ENCODE measurements at regions not wholly inside any gene's neighbourhood (a gene's known extent, or its start where the extent isn't known, plus 50 kb on each side); places are given as distances from the start of the nearest gene placed in this dataset.

GRCh38 chr13:102930566-102930965 is 84.7 kb downstream of the ERCC5 start:
- Histone ChIP-seq H3K9me3 (ENCODE audit: control extremely low read depth in 1 of 3, control insufficient read depth in 2 of 3, insufficient read depth in 1 of 3, low read length in 2 of 3) (peaks cover 0 to 6% (median 4%) of the 10 kb centered on the region in 3 donors), H3K4me2 (replicated peaks; ENCODE audit: low read depth, low read length, poor library complexity, severe bottlenecking) (no peak overlapping the region), H3K27ac (ENCODE audit: low read length in 2 of 2) (no peak overlapping the region), H3K36me3 (replicated peaks in 1 of 2; ENCODE audit: control extremely low read depth in 1 of 2, control insufficient read depth in 1 of 2, extremely low read depth in 1 of 2, insufficient read depth in 2 of 2, low read length in 1 of 2) (no peaks in the 10 kb centered on the region), H3K79me2 (ENCODE audit: control insufficient read depth, insufficient read depth, low read length) (no peaks in the 10 kb centered on the region), H3K27me3 (replicated peaks in 1 of 4; ENCODE audit: control extremely low read depth in 1 of 4, control insufficient read depth in 3 of 4, insufficient read depth in 4 of 4, low read length in 3 of 4) (no peaks in the 10 kb centered on the region), H3K4me1 (ENCODE audit: control insufficient read depth in 2 of 2, insufficient read depth in 2 of 2, low read length in 2 of 2) (peaks cover 0 to 6% of the 10 kb centered on the region in 2 donors), H3K4me3 (ENCODE audit: control extremely low read depth in 1 of 5, extremely low read depth in 1 of 5, insufficient read depth in 1 of 5, low read depth in 2 of 5, low read length in 4 of 5) (no peak overlapping the region), H2AFZ (ENCODE audit: insufficient read depth, low read depth, low read length, poor library complexity, severe bottlenecking) (no peak overlapping the region), H3K9ac (ENCODE audit: low read length) (no peak overlapping the region), H4K20me1 (ENCODE audit: control insufficient read depth, insufficient read depth, low read length, poor library complexity, severe bottlenecking) (no peaks in the 10 kb centered on the region)
- ChIA-PET CTCF (no interaction called here), POLR2A (no interaction called here)
- Mint-ChIP-seq H3K4me1 (peaks cover 4% of the 10 kb centered on the region), H3K27me3 (no peaks in the 10 kb centered on the region), H3K9me3 (ENCODE audit: insufficient read depth) (peaks cover 5% of the 10 kb centered on the region), H3K27ac (no peak overlapping the region), H3K4me3 (no peak overlapping the region)
- WGBS (ENCODE audit: insufficient coverage): 48% methylated on average over 3 of the region's 3 CpGs
- intact Hi-C loops (cut with micrococcal nuclease): no loop called here
- DNase-seq (no peak), ATAC-seq (ENCODE audit: low read depth) (no peak)
- no peak for TF ChIP-seq CTCF (IDR thresholded peaks at IDR 0.05)
- no peak for TF ChIP-seq EZH2 (IDR thresholded peaks at IDR 0.05; ENCODE audit: borderline replicate concordance, insufficient read depth, low read depth, low read length, poor library complexity, severe bottlenecking)

GRCh38 chr13:102928941-102929675 is 83.3 kb downstream of the ERCC5 start:
- Histone ChIP-seq H3K9ac (ENCODE audit: low read length) (no peak overlapping the region), H2AFZ (ENCODE audit: insufficient read depth, low read depth, low read length, poor library complexity, severe bottlenecking) (no peak overlapping the region), H3K36me3 (replicated peaks in 1 of 2; ENCODE audit: control extremely low read depth in 1 of 2, control insufficient read depth in 1 of 2, extremely low read depth in 1 of 2, insufficient read depth in 2 of 2, low read length in 1 of 2) (no peaks in the 10 kb centered on the region), H3K4me2 (replicated peaks; ENCODE audit: low read depth, low read length, poor library complexity, severe bottlenecking) (no peak overlapping the region), H3K4me1 (ENCODE audit: control insufficient read depth in 2 of 2, insufficient read depth in 2 of 2, low read length in 2 of 2) (peaks cover 0 to 6% of the 10 kb centered on the region in 2 donors), H3K27ac (ENCODE audit: low read length in 2 of 2) (no peak overlapping the region), H3K27me3 (replicated peaks in 1 of 4; ENCODE audit: control extremely low read depth in 1 of 4, control insufficient read depth in 3 of 4, insufficient read depth in 4 of 4, low read length in 3 of 4) (no peaks in the 10 kb centered on the region), H3K9me3 (ENCODE audit: control extremely low read depth in 1 of 3, control insufficient read depth in 2 of 3, insufficient read depth in 1 of 3, low read length in 2 of 3) (peaks cover 0 to 11% (median 8%) of the 10 kb centered on the region in 3 donors), H4K20me1 (ENCODE audit: control insufficient read depth, insufficient read depth, low read length, poor library complexity, severe bottlenecking) (no peaks in the 10 kb centered on the region), H3K79me2 (ENCODE audit: control insufficient read depth, insufficient read depth, low read length) (no peaks in the 10 kb centered on the region), H3K4me3 (ENCODE audit: control extremely low read depth in 1 of 5, extremely low read depth in 1 of 5, insufficient read depth in 1 of 5, low read depth in 2 of 5, low read length in 4 of 5) (no peak overlapping the region)
- ChIA-PET CTCF (no interaction called here), POLR2A (no interaction called here)
- DNase-seq (no peak), ATAC-seq (ENCODE audit: low read depth) (no peak)
- H3K4me3 Mint-ChIP-seq: no peak overlapping the region
- no peaks in the 10 kb centered on the region for H3K27me3 Mint-ChIP-seq
- H3K27ac Mint-ChIP-seq: no peak overlapping the region
- intact Hi-C loops (cut with micrococcal nuclease): no loop called here
- TF ChIP-seq CTCF (IDR thresholded peaks at IDR 0.05) (no peak), EZH2 (IDR thresholded peaks at IDR 0.05; ENCODE audit: borderline replicate concordance, insufficient read depth, low read depth, low read length, poor library complexity, severe bottlenecking) (no peak)
- no peaks in the 10 kb centered on the region for H3K4me1 Mint-ChIP-seq
- peaks cover 9% of the 10 kb centered on the region for H3K9me3 Mint-ChIP-seq (ENCODE audit: insufficient read depth)
- 80% methylated on average over 6 of the region's 9 CpGs for WGBS (ENCODE audit: insufficient coverage)
